ENCODE measurements at regions not wholly inside any gene's neighbourhood (a gene's known extent, or its start where the extent isn't known, plus 50 kb on each side); places are given as distances from the start of the nearest gene placed in this dataset.
"Not testable (repeated sequence)": the region's sequence is repeated elsewhere in the genome, so short reads cannot be mapped to it uniquely, and the experiment has no call there.

DNA sequence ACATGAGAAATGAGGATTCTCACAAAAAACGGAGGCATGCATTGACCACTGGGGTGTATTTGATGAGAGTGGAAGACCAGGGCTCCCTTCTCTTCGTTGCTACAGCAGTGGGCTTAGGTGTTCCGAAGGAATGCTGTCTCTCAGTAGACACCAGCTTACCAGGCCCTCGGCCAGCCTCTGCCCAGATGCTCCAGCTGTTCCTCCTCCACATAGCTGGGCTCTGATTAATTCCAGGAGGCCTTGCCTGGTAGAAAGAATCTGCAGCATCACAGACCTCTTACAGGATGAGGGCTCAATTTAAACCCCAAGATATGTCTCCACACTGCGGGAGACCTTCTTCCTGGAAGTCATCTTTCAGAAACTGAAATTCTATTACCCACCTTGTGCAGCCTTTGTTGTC lies 346.6 kb upstream of the TENM3 start:
- H3K4me1 ChIP-seq (ENCODE audit: control insufficient read depth in 1 of 2, insufficient read depth in 2 of 2, low read length in 2 of 2), result no peaks in the 10 kb centered on the region
- no peaks in the 10 kb centered on the region for H4K20me1 ChIP-seq (ENCODE audit: insufficient read depth, low read length)
- no peak overlapping the region for H2AFZ ChIP-seq (ENCODE audit: insufficient read depth, low read depth, low read length, poor library complexity, severe bottlenecking)
- no peak overlapping the region for H3K4me2 ChIP-seq (replicated peaks; ENCODE audit: extremely low read depth, low read length, poor library complexity, severe bottlenecking)
- TF ChIP-seq, protein P1, sequence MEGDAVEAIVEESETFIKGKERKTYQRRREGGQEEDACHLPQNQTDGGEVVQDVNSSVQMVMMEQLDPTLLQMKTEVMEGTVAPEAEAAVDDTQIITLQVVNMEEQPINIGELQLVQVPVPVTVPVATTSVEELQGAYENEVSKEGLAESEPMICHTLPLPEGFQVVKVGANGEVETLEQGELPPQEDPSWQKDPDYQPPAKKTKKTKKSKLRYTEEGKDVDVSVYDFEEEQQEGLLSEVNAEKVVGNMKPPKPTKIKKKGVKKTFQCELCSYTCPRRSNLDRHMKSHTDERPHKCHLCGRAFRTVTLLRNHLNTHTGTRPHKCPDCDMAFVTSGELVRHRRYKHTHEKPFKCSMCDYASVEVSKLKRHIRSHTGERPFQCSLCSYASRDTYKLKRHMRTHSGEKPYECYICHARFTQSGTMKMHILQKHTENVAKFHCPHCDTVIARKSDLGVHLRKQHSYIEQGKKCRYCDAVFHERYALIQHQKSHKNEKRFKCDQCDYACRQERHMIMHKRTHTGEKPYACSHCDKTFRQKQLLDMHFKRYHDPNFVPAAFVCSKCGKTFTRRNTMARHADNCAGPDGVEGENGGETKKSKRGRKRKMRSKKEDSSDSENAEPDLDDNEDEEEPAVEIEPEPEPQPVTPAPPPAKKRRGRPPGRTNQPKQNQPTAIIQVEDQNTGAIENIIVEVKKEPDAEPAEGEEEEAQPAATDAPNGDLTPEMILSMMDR (IDR thresholded peaks at IDR 0.05), result no peak
- H3K9me3 ChIP-seq (replicated peaks in 1 of 2; ENCODE audit: control insufficient read depth in 1 of 2, insufficient read depth in 1 of 2, low read length in 2 of 2), result peaks cover 0 to 3% of the 10 kb centered on the region in 2 donors
- Mint-ChIP-seq H3K4me3 (no peak overlapping the region), H3K4me1 (no peaks in the 10 kb centered on the region), H3K36me3 (no peaks in the 10 kb centered on the region), H3K9me3 (peaks cover 0 to 12% (median 3%) of the 10 kb centered on the region in 7 donors), H3K27me3 (ENCODE audit: low read depth in 3 of 3) (peaks cover 0 to 1% (median 0%) of the 10 kb centered on the region in 3 donors), H3K27ac (no peak overlapping the region)
- no peaks in the 10 kb centered on the region for H3K36me3 ChIP-seq (replicated peaks in 1 of 2; ENCODE audit: control insufficient read depth in 1 of 2, insufficient read depth in 2 of 2, low read length in 2 of 2)
- intact Hi-C loops (cut with micrococcal nuclease), result no loop called here
- H3K27me3 ChIP-seq (ENCODE audit: control insufficient read depth in 2 of 2, insufficient read depth in 2 of 2, low read length in 2 of 2), result no peaks in the 10 kb centered on the region
- DNase-seq, result no peak
- H3K79me2 ChIP-seq (ENCODE audit: insufficient read depth, low read length), result no peaks in the 10 kb centered on the region
- H3K9ac ChIP-seq (ENCODE audit: insufficient read depth, low read length, poor library complexity, severe bottlenecking), result no peak overlapping the region
- 86% methylated on average over 3 of the region's 5 CpGs for WGBS (ENCODE audit: insufficient coverage)
- H3K27ac ChIP-seq (ENCODE audit: low read depth in 1 of 2, low read length in 2 of 2), result no peak overlapping the region
- H3K4me3 ChIP-seq (replicated peaks in 1 of 3; ENCODE audit: low read depth in 2 of 3, low read length in 3 of 3), result no peak overlapping the region

DNA sequence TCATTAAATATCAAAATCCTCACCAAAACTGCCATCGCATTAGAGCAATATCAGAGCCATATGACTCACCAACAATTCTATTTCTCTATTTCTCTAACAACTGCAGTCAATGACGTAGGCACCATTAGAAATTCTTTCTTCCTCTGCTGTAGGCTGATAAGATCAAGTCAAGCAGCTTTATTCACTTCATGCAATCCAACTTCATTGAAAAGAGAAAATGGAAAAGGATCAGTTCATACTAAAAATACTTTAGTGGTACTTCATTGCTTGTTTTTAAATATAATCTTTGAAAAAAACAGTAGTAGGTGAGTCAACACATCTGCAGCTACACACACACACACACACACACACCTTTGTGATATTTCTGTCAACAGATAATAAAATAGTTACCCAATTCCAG lies 345.3 kb upstream of the TENM3 start:
- Mint-ChIP-seq H3K27me3 (ENCODE audit: low read depth in 3 of 3) (peaks cover 0 to 1% (median 0%) of the 10 kb centered on the region in 3 donors), H3K27ac (no peak overlapping the region), H3K4me1 (no peaks in the 10 kb centered on the region), H3K36me3 (no peaks in the 10 kb centered on the region), H3K4me3 (no peak overlapping the region), H3K9me3 (peaks cover 2 to 13% (median 6%) of the 10 kb centered on the region in 7 donors)
- Histone ChIP-seq H3K36me3 (replicated peaks in 1 of 2; ENCODE audit: control insufficient read depth in 1 of 2, insufficient read depth in 2 of 2, low read length in 2 of 2) (no peaks in the 10 kb centered on the region), H3K4me3 (replicated peaks in 1 of 3; ENCODE audit: low read depth in 2 of 3, low read length in 3 of 3) (no peak overlapping the region), H3K79me2 (ENCODE audit: insufficient read depth, low read length) (no peaks in the 10 kb centered on the region), H3K4me2 (replicated peaks; ENCODE audit: extremely low read depth, low read length, poor library complexity, severe bottlenecking) (no peak overlapping the region), H4K20me1 (ENCODE audit: insufficient read depth, low read length) (no peaks in the 10 kb centered on the region), H3K27me3 (ENCODE audit: control insufficient read depth in 2 of 2, insufficient read depth in 2 of 2, low read length in 2 of 2) (no peaks in the 10 kb centered on the region), H2AFZ (ENCODE audit: insufficient read depth, low read depth, low read length, poor library complexity, severe bottlenecking) (no peak overlapping the region), H3K27ac (ENCODE audit: low read depth in 1 of 2, low read length in 2 of 2) (no peak overlapping the region), H3K9me3 (replicated peaks in 1 of 2; ENCODE audit: control insufficient read depth in 1 of 2, insufficient read depth in 1 of 2, low read length in 2 of 2) (peaks cover 0 to 3% of the 10 kb centered on the region in 2 donors), H3K9ac (ENCODE audit: insufficient read depth, low read length, poor library complexity, severe bottlenecking) (no peak overlapping the region), H3K4me1 (ENCODE audit: control insufficient read depth in 1 of 2, insufficient read depth in 2 of 2, low read length in 2 of 2) (no peaks in the 10 kb centered on the region)
- TF ChIP-seq, protein P1 (IDR thresholded peaks at IDR 0.05), result no peak
- DNase-seq, result no peak
- no CpG with 5 or more reads among the region's 2 CpGs for WGBS (ENCODE audit: insufficient coverage)
- intact Hi-C loops (cut with micrococcal nuclease), result no loop called here

GRCh38 chr4:181902404-181902803 lies 340.8 kb upstream of the TENM3 start:
- H3K4me1 Mint-ChIP-seq; H3K27me3 Mint-ChIP-seq (ENCODE audit: low read depth in 3 of 3); H3K9ac ChIP-seq (ENCODE audit: insufficient read depth, low read length, poor library complexity, severe bottlenecking); H3K36me3 Mint-ChIP-seq; H3K4me2 ChIP-seq (replicated peaks; ENCODE audit: extremely low read depth, low read length, poor library complexity, severe bottlenecking); H3K27ac ChIP-seq (ENCODE audit: low read depth in 1 of 2, low read length in 2 of 2); intact Hi-C loops (cut with micrococcal nuclease); DNase-seq; H2AFZ ChIP-seq (ENCODE audit: insufficient read depth, low read depth, low read length, poor library complexity, severe bottlenecking); H3K4me3 ChIP-seq (replicated peaks in 1 of 3; ENCODE audit: low read depth in 2 of 3, low read length in 3 of 3); H3K4me1 ChIP-seq (ENCODE audit: control insufficient read depth in 1 of 2, insufficient read depth in 2 of 2, low read length in 2 of 2); H3K27ac Mint-ChIP-seq; H3K4me3 Mint-ChIP-seq; H3K27me3 ChIP-seq (ENCODE audit: control insufficient read depth in 2 of 2, insufficient read depth in 2 of 2, low read length in 2 of 2); H3K36me3 ChIP-seq (replicated peaks in 1 of 2; ENCODE audit: control insufficient read depth in 1 of 2, insufficient read depth in 2 of 2, low read length in 2 of 2); H4K20me1 ChIP-seq (ENCODE audit: insufficient read depth, low read length); H3K79me2 ChIP-seq (ENCODE audit: insufficient read depth, low read length): not testable (repeated sequence)
- H3K9me3 Mint-ChIP-seq, result peaks cover 5 to 20% (median 14%) of the 10 kb centered on the region in 7 donors
- peaks cover 9 to 17% of the 10 kb centered on the region in 2 donors for H3K9me3 ChIP-seq (replicated peaks in 1 of 2; ENCODE audit: control insufficient read depth in 1 of 2, insufficient read depth in 1 of 2, low read length in 2 of 2)
- no CpG with 5 or more reads among the region's 2 CpGs for WGBS (ENCODE audit: insufficient coverage)

Data from CD14-positive monocyte (primary cell).